GM18907 (cell line): ENCODE measurements at regions not wholly inside any gene's neighbourhood (a gene's known extent, or its start where the extent isn't known, plus 50 kb on each side); places are given as distances from the start of the nearest gene placed in this dataset.
"Not testable (repeated sequence)": the region's sequence is repeated elsewhere in the genome, so short reads cannot be mapped to it uniquely, and the experiment has no call there.

Experiments
- ATAC-seq: cut with Tn5 transposase; IDR thresholded peaks from one replicate; pipeline ENCODE4 v1.9.1; 2021; ENCODE audit warnings: mild to moderate bottlenecking, moderate library complexity; ENCODE audit not compliant: unreplicated experiment

DNA sequence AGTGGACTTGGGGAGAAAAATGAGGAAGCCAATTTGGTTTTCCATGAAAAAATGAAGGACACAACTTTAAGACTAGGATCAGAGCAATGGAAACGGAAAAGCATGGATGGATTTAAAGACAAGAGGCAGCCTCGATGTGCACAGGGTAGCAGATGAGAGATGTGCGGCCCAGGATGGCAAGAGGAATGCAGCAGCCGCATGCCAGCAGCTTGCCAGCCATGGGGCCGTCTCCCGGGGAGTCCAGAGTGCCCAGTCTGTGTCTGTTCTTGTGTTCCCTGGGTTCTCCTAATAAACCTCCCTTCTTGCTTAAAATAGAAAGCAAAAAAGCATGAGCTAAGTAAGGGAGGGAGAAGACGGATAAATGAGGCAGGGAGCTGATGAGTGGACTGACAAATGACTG lies 68.0 kb upstream of the IQSEC1 start:
- ATAC-seq: no peak

DNA sequence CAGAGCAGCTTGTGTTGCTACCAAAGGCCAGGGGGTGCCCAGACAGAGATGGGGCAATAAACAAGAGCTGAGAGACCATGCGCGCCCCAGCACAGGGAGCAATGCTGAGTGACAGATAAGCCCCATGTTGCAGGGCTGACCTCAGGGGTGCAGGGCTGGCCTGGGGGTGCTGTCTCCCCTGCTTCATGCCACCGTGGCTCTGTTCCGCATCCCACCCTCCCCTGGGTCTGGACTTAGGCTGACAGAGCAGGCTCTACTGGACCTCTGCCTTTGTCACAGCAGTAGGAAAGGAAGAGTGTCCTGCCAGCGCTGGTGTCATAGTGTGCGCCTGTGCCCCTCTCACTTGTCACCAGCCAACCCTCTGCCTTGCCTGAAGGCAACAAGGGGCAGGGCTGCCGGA lies 67.4 kb upstream of the IQSEC1 start:
- ATAC-seq: no peak

DNA sequence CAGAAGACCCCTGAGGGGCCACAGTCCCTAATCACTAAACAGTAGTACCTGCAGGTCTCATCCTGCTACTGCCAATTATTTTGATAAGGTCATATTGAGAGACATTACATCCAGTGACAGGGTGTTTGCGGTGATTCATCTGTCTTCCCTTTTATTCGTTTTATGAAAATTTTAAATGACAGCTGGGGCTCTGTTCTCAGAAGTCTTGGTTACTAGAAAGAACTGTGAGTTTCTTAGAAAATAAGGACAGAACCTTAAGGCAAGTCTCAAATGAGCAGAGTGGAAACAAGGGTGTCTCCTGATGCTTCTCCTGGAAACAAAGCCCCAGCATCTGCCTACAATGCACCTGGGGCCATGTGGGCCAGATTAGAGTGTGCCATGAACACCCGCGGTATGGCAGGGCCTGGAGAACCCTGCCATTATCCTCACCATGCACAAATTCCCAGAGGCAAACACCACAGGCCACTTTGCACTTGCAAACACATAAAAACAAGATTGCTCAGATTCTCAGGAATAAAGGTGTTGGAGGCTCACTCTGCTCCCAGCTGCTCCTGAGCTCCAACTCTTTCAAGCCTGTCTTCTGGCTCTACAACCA lies 66.3 kb upstream of the IQSEC1 start:
- ATAC-seq: no peak

DNA sequence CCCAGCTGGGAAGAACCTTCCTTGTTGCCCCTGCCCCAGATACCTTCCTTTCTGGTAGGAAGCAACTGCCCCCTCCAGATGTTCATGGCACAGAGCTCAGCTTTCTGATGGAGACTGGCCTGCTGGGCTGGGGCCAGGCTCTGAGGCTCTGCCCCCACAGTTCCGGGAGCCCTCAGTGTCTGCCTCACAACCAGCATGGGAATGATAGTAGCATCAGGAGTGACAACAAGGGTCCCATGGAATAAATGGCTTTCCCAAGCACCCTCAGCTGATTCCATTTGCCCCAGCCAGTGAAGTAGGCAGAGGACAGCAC lies 65.6 kb upstream of the IQSEC1 start:
- ATAC-seq: no peak

DNA sequence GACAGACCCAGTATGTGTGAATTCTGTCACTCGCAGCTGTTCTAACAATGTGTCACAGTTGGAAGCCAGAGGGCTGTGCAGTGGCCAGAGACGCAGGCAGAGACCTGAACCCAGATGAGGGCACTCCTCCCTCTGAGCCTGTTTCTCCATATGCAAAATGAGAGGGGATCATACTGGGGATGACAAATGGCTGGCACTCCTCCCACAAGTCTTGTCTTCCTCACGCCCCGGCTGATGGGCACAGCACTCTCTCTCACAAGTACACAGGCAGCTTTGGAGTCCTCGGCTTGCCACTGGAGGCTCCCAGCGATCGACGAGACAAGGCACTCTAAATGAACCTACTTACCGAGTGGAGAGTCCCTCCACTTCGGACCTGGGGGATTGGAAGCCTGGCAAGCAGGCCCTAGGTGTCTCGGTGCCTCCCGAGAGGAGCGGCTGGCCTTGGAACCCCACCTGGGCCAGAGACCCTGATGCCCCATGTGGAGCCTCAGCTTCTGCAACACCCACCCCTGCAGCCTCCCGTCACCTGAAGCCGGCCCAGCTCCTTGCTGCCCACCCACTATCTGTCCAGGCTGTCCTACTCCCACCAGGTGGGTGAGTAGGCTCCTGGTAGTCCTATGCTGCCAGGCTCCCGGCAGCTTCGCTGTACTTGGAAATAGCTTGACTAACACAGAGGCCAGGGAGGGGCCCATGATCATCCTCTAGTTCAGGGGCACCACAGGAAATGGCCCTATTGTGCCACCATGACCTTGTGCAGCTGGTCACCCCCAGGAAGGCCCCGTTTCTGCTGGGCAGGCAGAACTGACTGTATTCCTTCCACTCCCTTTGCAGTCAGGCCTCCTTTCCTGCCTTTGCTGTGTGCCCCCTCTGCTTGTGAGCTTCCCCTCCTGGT lies 65.0 kb upstream of the IQSEC1 start:
- no peak for ATAC-seq

DNA sequence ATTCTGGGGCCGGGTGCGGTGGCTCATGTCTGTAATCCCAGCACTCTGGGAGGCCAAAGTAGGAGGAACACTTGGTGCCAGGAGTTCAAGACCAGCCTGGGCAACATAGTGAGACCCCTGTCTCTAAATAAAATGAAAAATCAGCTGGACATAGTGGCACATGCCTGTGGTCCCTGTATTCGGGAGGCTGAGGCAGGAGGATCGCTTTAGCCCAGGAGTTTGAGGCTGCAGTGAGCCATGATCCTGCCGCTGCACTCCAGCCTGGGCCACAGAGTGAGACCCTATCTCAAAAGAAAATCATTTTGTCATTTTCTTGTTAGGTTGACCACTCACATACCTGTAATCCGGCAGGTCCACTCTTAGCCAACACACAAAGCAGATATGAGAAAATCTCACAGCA lies 63.6 kb upstream of the IQSEC1 start:
- ATAC-seq: not testable (repeated sequence)

DNA sequence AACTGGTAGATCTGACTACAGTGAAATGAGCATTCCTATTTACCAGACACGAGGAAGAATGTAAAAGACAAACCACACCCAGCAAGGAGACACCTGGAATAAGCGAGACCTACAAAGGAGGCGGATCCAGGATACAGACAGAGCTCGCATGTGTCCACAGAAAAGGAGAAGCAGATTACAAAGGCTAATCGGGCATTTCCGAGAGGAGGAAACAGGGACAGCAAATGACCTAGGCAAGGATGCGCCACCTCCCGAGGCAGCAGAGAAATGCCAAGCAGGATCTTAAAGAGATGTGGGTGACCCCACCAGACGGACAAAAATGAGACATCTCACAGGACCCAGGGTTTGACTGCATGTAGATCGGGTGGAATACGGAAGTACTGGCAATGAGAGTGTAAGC lies 63.2 kb upstream of the IQSEC1 start:
- no peak for ATAC-seq

DNA sequence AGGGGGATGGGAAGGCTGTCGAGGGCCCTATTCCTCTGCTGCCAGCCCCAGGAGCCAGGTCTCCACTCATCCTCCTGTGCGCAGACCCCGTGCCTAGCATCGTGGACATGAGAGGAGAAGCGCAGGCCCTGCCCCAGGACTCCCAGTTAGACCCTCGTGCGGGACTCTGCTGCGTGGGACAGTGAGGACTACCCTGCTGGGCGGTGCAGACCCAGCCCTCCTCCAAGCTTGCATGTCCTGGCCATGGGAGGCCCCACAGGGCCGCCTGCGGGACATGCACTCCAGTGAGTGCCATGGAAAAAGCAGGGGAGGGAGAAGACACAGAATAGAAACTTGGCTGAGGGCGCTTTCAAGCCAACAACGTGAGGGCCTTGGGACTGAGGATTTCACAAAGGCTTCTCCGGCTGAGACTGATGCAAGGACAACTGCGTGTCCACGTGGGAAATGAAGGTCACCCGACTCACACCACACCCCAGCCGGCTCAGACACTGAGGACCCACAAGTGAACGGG lies 62.6 kb upstream of the IQSEC1 start:
- no peak for ATAC-seq

DNA sequence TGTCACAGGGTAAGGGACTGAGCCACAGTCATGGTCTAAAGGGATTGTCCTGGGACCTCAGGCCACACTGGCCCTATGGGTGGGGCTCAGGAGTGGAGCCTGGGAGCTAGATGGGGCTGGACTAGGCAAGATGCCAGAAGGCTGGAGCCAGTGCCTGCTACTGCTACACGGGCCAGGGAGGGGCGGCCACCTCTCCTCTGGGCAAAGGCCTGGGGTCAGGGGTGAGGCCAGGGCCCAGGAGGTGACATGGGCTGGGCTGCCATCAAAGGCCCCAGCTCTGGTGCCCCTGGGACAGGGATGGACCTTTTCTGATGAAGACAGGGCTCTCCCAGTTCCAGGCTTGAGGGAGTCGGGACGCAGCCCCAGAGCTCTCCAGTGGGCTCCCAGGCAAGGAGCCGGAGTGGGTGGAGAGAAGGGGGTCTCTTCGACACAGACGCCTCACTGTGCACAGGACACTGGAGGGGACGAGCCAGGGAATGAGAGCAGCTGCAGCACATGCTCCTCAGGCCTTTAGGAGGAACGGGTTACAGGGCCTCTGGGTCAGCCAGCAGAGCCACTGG lies 62.1 kb upstream of the IQSEC1 start:
- ATAC-seq: no peak

DNA sequence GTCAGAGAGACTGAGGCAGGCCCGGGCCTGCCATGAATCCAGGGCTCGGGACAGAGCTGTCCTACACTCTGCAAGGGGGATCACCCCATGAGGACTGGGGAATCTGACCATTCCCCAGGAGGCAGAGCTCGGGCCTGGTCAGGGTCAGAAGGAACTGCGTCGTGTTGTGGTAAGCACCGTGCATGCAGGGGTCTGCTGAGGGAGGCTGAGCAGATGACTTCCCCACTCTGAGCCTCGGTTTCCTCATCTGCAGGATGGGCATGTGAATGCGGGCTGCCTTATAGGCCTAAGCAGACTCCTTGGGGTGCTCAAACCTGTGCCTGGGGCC lies 61.6 kb upstream of the IQSEC1 start:
- ATAC-seq: no peak

DNA sequence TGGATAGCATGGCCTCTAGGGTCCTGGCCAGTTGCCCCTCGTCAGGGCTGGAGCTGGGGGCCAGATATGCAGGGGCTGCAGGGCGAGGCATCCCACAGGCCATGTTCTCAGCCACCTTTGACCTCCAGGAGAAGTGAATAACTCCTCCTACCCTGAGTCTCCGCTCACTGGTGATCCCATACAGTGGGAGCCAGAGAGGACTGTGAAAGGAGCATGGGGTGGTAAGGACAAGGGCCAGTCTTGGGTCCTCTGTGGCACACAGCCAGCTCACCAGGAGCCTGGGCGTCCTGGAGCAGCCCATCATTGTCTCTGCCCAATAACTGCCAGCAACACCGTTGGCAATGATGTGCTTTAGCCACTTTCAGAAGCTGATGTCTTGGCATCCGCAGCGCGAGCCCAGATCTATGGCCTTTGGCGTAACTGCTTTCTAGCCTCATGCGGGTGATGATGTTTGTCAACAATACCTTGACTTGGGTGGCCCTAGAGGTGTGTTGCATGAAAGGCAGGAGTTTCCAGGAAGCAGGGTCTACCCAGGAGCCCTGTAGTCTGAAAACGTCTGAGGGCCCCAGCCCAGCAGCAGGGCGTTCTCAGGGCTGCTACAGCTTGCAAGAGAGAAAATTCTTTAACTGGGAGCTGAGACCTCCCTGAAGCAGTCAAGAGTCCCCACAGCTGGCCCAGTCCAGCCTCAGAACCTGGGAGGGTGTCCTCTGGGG lies 61.1 kb upstream of the IQSEC1 start:
- ATAC-seq: no peak

DNA sequence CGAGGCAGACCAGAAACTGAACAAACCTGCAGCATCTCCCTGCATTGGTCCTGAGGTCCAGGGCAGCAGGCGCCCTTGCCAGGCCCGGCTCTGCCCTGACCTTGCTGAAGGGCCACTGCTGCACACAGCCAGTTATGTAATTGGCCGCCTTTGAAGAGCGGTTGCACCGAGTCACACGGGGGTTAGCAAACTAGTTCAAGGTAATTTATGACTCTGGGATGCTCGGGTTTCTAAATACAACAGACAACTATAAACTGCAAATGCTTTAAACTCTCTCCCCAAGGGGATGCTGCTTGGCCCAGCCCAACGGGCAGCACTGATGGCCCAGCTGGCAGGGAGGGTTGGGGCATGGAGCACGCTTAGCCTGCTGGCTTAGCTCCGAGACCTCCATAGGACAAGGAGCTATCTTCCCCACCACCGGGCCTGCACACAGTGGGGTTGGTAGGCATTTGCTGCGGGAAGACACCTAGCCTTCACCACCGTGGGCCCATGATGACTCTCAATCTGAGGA lies 60.3 kb upstream of the IQSEC1 start:
- no peak for ATAC-seq

DNA sequence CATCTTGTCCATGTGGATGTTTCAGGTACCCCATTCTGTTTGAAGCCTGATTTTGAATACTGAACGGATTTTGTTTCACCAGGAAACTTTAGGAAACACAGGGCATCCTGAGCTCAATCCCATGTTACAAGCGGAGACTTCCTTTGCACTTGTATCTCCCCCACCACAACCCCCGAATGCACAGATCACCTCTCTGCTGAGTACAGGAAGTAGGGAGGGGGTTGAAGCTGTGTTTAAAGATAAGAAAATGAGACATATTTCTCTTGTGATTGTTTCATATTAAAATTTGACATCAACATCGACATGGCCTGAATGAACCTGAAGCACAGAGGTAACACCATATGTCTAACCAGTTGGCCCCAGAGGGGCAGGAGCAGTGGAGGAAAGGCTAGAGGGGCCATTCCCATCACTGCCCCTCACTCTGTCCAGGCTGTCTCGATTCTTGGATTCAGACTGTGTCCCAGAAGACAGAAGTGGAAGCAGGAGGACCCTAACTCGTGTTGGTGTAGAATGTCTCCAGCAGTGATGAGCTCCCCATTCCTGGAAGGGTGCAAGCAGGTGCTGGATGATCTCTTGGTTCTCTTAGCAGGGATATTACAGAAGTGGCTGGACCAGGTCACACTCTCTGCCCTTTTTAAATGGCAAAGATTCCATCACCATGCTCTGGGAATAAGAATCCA lies 59.6 kb upstream of the IQSEC1 start:
- no peak for ATAC-seq

DNA sequence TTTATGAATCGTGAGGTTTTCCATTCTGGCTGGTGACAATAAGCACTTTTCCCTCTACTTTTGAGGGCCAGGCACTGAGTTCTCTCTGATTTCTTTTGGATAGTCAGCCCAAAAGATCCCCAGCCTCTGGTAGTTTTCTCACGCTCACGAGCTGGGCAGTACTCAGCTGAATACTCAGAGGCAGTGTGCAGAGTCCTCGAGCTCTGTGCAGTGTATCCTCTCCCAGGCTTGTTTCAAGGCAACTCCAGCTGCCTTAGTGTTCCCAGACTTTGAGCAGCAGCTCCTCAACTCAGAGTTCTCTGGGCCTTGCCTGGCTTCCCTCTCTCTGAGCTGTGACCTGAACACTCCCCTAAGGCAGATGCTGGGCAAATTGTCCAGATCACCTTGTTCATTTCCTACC lies 59.1 kb upstream of the IQSEC1 start:
- ATAC-seq: no peak

DNA sequence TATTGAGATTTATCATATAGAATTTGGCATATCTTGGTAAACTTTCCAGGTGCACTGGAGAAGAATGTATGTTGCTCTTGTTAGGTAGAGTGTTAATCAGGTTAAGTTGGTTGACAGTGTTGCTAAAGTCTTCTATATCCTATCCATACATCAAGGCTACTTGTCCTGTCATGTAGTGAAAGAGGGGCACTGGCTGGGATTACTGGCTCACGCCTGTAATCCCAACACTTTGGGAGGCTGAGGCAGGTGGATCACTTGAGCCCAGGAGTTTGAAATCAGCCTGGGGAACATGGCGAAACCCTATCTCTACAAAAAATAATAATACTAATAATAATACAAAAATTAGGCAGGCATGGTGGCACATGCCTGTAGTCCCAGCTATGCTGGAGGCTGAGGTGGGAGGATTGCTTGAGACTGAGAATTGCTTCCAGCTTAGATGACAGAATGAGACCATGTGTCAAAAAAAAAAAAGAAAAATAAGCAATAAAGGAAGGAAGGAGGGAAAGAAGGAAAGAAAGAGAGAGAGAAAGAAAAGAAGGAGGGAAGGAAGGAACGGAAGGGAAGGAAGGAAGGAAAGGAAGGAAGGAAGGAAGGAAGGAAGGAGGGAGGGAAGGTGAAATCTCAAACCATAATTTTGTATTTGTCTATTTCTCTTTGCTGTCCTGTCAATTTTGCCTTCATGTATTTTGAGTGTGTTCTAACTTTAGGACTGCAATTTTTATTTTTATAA lies 57.4 kb upstream of the IQSEC1 start:
- ATAC-seq: no peak

DNA sequence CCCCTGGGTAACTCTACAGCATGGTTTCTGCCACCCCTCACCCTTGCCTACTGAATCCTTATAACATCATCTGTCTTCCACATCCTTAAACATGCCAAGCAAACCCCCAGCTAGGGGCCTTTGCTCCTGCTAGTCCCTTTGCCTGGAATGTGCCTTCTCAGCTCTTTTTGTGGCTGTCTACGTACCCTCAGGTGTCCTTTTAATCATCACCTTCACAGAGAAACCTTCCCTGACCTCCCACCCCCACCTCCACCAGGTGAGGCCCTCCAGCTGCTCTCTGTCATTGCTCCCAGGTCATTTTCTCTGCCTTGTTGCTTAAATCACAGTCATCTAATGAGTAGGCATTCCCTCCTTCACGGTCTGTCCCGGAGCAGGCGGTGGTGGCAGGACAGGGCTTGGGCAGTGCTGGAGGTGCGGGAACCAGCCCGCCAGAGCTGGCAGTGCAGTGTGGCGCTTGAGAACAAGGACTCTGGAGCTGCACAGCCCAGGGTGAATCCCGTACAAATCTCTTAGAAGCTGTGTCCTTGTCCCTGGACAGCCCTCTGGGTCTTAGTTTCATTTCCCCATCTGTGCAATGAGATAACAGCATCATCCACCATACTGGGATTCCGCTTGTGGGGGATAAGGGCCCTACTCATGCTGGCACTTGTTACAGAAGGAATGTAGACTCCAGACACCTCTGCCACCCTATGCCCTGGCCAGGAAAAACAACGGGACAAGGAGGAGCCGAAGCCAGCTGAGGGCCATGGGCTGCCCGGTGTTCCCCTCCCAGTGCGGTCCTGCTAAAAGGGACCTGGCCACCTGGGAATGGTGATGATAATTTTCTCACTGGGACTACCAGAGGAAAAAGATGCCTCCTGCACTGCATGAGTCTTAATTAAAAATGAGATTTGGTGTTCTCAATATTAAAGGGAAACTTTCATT lies 52.1 kb upstream of the IQSEC1 start:
- ATAC-seq: no peak

DNA sequence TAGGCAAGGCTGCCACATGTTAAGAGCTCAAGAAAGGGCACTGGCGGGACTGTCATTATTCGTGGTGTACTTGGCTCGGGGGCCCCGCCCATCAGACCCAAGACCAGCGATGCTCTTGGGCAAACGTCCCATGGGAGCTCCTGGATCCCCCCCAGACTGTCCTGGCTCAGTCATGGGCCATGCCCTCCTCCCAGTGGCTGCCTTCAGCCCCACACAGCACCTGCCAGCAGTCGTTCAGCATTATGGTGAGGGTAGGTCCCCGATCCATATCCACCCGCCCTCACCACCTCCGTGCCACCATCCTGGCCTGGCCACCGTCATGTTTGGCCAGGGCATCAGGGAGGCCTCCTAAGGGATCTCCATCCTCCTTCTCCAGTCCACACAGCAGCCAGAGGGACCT lies 51.4 kb upstream of the IQSEC1 start:
- no peak for ATAC-seq

DNA sequence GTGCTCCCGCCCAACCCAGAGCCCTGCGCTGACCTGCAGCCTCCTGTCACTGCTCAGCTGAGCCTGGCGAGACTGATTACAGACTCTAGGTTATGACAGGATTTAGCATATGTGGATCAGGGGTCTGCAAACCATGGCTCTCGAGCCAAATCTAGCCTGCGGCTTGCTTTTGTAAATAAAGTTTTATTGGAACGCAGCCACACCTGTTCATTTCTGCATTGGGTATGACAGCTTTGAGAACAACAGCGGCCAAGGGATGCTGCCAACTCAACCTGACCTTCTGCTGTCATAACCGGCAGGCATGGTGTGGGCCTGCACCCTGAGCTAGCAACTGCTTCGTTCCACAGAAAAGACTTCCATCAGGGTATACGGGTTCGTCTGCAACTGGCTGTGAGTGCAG lies 50.5 kb upstream of the IQSEC1 start:
- ATAC-seq: no peak

DNA sequence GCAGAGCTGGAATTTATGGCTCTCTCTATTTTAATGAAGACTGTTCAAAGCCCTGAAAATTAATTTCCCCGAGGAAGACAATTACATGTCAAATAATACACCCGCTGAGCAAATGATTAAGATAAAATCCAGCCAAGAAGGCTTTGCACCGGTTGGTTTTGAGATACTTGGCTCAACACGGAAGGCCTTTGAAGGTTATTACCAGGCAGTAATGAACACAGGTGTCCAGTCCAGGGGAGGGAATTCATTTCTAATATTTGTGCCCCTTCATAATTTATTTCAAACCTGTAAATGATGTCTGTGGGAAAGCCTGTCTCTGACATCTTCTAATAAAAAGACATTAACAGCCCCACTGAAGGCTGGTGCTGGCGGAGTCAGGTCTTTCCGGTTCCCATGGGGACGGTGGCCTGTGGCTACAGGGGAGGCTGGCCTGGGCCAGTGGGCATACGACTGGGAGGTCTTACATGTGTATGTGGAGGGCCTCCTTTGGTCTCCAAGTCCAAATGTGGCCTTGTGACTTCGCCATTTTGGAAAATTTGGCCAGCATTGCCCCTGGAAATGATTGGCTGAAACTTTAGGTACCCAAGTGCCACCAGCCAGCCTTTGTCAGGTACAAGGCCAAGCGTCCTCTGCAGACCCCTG lies 49.9 kb upstream of the IQSEC1 start:
- ATAC-seq: no peak
